HG03521 (cell line): ENCODE measurements at regions not wholly inside any gene's neighbourhood (a gene's known extent, or its start where the extent isn't known, plus 50 kb on each side); places are given as distances from the start of the nearest gene placed in this dataset.

Experiments used
- ATAC-seq: cut with Tn5 transposase; IDR thresholded peaks from one replicate; pipeline ENCODE4 v1.9.1; 2021; ENCODE audit warnings: mild to moderate bottlenecking, moderate library complexity; ENCODE audit not compliant: unreplicated experiment

- no peak for ATAC-seq
Measured at GRCh38 chr3:43183456-43183855, 77.6 kb upstream of the POMGNT2 start.

GRCh38 chr3:43181202-43181821, 75.4 kb upstream of the POMGNT2 start:
- ATAC-seq, result peak; percentile 51

DNA sequence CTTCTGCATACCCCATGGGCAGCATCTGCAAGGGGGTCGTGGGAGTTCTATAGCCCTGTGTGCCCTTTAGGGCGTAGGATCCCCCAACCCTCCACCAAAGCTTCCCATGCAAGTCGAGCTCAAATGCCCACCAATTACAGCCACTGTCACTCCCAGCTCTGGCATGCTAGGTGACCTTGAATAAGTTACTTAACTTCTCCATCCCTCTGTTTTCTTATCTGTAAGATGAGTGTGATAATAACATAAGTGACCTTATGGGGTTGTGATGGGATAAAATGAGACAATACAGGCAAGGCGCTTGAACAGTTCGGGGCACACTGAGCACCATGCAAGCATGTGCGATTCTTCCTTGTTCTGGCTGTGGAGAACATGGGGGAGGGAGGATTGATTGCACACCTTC, 74.8 kb upstream of the POMGNT2 start:
- ATAC-seq, result no peak

- ATAC-seq, result no peak
Measured at GRCh38 chr3:43180027-43180426, 74.1 kb upstream of the POMGNT2 start.

GRCh38 chr3:43178891-43179366, 73.0 kb upstream of the POMGNT2 start:
- ATAC-seq, result no peak

DNA sequence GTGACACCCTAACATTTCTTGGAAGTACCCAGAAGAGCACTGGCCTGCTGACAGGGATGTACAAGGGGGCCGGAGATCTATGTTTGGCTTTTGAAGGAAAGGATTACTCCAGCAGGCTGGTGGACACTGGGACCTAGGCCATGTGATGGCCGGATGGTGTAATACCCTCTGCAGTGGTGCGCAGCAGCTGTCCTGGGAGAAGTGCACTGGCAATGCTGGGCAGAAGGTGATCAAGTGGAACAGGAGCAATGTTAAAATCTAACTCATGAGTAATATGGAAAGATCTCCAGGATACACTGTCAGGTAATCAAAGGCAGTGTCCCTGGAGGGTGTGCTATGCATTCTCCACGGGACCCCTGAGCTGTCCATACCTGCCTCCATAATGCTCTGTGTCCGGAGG, 71.2 kb upstream of the POMGNT2 start:
- ATAC-seq, result no peak

GRCh38 chr3:43176666-43177065, 70.8 kb upstream of the POMGNT2 start:
- no peak for ATAC-seq

- ATAC-seq, result no peak
Measured at GRCh38 chr3:43175541-43175940, 69.7 kb upstream of the POMGNT2 start.

- no peak for ATAC-seq
Measured at GRCh38 chr3:43173949-43174348, 68.1 kb upstream of the POMGNT2 start.

DNA sequence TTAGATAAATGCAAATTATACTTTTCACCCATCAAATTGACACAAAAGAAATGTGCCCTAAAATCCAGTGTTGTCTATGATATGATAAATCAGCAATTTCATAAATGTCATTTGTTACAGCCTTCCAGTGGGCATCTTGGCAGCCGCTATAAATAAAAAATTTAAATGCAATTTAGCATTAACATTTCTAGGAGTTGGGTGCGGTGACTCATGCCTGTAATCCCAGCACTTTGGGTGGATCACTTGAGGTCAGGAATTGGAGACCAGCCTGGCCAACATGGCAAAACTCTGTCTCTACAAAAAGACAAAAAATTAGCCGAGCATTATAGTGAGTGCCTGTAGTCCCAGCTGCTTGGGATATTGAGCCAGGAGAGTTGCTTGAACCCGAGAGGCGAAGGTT, 65.9 kb upstream of the POMGNT2 start:
- ATAC-seq, result no peak

DNA sequence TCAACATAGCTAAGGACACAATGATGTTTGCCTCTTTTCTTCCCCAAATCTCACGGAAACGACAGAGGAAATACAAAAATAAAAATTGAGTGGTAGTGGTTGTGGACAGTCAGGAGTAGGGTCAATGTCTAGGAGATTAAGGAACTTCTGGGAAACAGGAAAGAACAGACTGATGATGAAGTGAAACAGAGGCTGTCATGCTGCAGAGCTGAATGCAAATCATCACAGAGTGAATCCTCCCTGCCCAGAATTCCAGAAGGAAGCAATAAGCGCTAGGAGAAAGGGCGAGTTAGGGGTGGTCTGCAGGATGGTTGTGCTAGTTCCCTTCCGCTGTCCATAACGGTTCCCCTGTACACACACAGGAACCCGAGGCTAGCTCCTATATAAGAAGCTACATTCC, 64.7 kb upstream of the POMGNT2 start:
- no peak for ATAC-seq

- ATAC-seq, result no peak
Measured at GRCh38 chr3:43169987-43170386, 64.1 kb upstream of the POMGNT2 start.

DNA sequence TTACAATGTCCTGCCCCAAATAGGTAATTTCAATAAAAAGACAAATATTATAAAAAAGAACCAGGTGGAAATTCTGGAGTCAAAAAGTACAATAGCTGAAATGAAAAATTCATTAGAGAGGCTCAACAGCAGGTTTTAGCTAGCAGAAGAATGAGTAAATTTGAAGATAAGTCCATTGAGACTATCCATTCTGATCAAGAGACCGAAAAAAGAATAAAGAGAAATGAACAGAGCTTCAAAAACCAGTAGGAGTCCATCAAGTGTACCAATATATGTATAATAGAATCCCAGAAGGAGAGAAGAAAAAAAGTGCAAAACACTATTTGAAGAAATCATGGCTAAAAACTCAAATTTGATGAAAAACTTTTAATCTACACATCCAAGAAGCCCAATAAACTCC, 60.5 kb upstream of the POMGNT2 start:
- no peak for ATAC-seq

- ATAC-seq, result no peak
Measured at GRCh38 chr3:43165786-43166185, 59.9 kb upstream of the POMGNT2 start.

- ATAC-seq, result no peak
Measured at GRCh38 chr3:43163895-43164493, 58.1 kb upstream of the POMGNT2 start.

DNA sequence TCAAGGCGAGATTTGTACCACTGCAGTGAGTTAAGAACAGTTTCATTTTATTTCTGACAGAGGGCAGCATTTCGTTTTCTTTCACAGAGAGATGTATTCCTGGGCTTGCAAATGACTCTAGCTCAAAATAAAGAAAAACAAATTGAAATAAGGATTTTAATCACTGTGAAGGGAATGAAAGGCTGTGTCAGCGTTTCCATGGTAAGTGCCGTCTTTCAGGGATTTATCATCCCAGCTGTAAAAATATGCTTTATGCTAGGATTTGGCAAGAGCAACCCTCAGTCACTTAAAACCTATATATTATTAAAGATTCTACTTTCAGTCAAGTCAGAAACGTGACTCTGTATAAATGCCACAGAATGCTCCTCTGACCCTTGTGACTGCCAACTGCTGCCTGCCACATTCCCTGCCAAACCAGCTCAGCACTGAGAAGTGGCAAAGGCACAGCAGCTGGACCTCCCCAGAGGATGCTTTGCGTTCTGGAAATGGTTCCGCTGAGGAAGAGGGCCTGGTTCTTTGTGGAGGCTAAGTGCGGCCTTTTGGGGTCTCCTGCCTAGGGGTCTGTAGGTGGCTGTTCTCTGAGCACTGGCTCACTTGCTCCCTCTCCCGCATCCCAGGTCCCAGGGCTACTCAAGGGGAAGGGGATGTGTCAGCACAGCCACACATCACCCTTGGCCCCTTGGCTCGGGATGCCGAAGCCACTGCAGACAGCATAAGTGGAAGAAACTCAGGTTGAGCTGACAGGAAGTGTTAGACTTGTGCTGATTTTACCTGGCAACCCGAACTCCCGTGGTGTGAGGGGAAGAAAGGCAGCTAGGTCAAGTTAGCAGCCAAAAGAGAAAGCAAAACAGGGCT, 56.6 kb upstream of the POMGNT2 start:
- no peak for ATAC-seq

GRCh38 chr3:43161684-43162229, 55.9 kb upstream of the POMGNT2 start:
- ATAC-seq, result no peak

DNA sequence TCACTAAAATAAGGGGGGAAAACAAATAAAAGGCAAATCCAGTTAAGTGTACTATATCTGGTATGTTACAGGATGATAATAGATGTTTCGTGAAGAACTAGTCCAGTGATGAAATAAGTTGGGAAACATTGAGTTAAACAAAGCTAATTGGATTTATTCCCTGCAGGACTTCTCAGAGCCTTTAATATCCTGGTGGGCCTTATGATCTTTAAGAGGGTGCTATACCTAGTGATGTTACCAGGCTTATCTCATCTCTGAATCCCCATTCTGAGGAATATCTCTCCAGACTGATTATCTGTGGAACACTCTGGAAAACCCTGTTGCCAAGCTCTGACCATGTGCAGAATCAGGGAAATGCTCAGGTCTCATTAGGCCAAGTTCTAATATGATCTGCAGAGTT, 54.8 kb upstream of the POMGNT2 start:
- no peak for ATAC-seq

- no peak for ATAC-seq
Measured at GRCh38 chr3:43159876-43160255, 54.0 kb upstream of the POMGNT2 start.

- no peak for ATAC-seq
Measured at GRCh38 chr3:43159131-43159875, 53.4 kb upstream of the POMGNT2 start.

GRCh38 chr3:43156812-43157455, 51.1 kb upstream of the POMGNT2 start:
- ATAC-seq, result no peak
